ENCODE measurements at regions not wholly inside any gene's neighbourhood (a gene's known extent, or its start where the extent isn't known, plus 50 kb on each side); places are given as distances from the start of the nearest gene placed in this dataset.

- no peak for TF ChIP-seq ZNF592 (IDR thresholded peaks at IDR 0.05)
- TF ChIP-seq, protein P1, sequence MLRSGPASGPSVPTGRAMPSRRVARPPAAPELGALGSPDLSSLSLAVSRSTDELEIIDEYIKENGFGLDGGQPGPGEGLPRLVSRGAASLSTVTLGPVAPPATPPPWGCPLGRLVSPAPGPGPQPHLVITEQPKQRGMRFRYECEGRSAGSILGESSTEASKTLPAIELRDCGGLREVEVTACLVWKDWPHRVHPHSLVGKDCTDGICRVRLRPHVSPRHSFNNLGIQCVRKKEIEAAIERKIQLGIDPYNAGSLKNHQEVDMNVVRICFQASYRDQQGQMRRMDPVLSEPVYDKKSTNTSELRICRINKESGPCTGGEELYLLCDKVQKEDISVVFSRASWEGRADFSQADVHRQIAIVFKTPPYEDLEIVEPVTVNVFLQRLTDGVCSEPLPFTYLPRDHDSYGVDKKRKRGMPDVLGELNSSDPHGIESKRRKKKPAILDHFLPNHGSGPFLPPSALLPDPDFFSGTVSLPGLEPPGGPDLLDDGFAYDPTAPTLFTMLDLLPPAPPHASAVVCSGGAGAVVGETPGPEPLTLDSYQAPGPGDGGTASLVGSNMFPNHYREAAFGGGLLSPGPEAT (IDR thresholded peaks at IDR 0.05; ENCODE audit: low read depth), result no peak
- TF ChIP-seq CREB1 (IDR thresholded peaks at IDR 0.05; ENCODE audit: low read depth), result no peak
- no peak for TF ChIP-seq CEBPB (IDR thresholded peaks at IDR 0.05; ENCODE audit: borderline replicate concordance in 1 of 2, low read depth in 2 of 2, low read length in 2 of 2)
These were observed 97.4 kb upstream of the ARHGAP20 start (continued) for GRCh38 chr11:110809417-110810199.

GRCh38 chr11:110808248-110808647 lies 96.0 kb upstream of the ARHGAP20 start:
- 33% methylated on average over 6 of the region's 6 CpGs for WGBS (ENCODE audit: insufficient coverage, insufficient replicate concordance, low lambda C conversion rate, missing lambda C conversion rate)
- ChIA-PET RAD21 (ENCODE audit: unreplicated experiment) (no interaction called here), CTCF (no interaction called here), SMC1A (ENCODE audit: uncharacterized antibody, unreplicated experiment) (interaction anchor here (0.6 kb wide), 1 partner anchor 577 kb away, joined by 3 read pairs; no protein-coding TSS in a partner anchor), POLR2A (no interaction called here)
- H3K27me3 ChIP-seq (replicated peaks in 1 of 2; ENCODE audit: control insufficient read depth in 2 of 2, insufficient read depth in 2 of 2, low read length in 1 of 2), result no peaks in the 10 kb centered on the region
- H3K27ac ChIP-seq (ENCODE audit: control insufficient read depth, insufficient read depth), result no peak overlapping the region
- H3K4me1 ChIP-seq (ENCODE audit: control insufficient read depth, insufficient read depth, low read length), result no peaks in the 10 kb centered on the region
- no TSS peak for BruUV-seq (replicated peaks)
- H3K9me3 ChIP-seq (replicated peaks; ENCODE audit: control insufficient read depth, insufficient read depth, low read length), result no peaks in the 10 kb centered on the region
- intact Hi-C loops (cut with micrococcal nuclease; ENCODE audit: unreplicated experiment) (no loop called here), in situ Hi-C loops (cut with MboI) (no loop called here)
- H3K36me3 ChIP-seq (ENCODE audit: control insufficient read depth in 2 of 2, insufficient read depth in 2 of 2, low read length in 1 of 2), result no peaks in the 10 kb centered on the region
- no peak for FAIRE-seq
- H2AFZ ChIP-seq (ENCODE audit: control insufficient read depth, low read depth, low read length), result no peak overlapping the region
- no peak overlapping the region for H3K4me2 ChIP-seq (ENCODE audit: control insufficient read depth, insufficient read depth)
- H3K9ac ChIP-seq (ENCODE audit: control insufficient read depth, insufficient read depth, low read length), result no peak overlapping the region
- no peak overlapping the region for H3K4me3 ChIP-seq
- H4K20me1 ChIP-seq (ENCODE audit: control insufficient read depth, insufficient read depth), result no peaks in the 10 kb centered on the region
- no peak for DNase-seq (ENCODE audit: low read depth, low spot score)
- H3K79me2 ChIP-seq (ENCODE audit: control insufficient read depth, insufficient read depth, low read length), result no peaks in the 10 kb centered on the region
- ATAC-seq, result no peak
- no peak for TF ChIP-seq ZBED1 (IDR thresholded peaks at IDR 0.05; ENCODE audit: borderline replicate concordance)
- TF ChIP-seq ATF2 (IDR thresholded peaks at IDR 0.05; ENCODE audit: low read length), result no peak
- no peak for TF ChIP-seq FOXM1 (IDR thresholded peaks at IDR 0.05; ENCODE audit: low read depth, low read length)
- no peak for TF ChIP-seq WRNIP1 (IDR thresholded peaks at IDR 0.05; ENCODE audit: borderline replicate concordance, low read depth, low read length)
- no peak for TF ChIP-seq ASH2L (IDR thresholded peaks at IDR 0.05; ENCODE audit: borderline replicate concordance, low read depth)
- TF ChIP-seq SREBF2 (IDR thresholded peaks at IDR 0.05; ENCODE audit: low read length), result no peak
- TF ChIP-seq SMAD5 (IDR thresholded peaks at IDR 0.05; ENCODE audit: low read depth), result no peak
- TF ChIP-seq ATF3 (IDR thresholded peaks at IDR 0.05; ENCODE audit: borderline replicate concordance, extremely low read depth, low read depth, low read length), result no peak
- no peak for TF ChIP-seq MYB (IDR thresholded peaks at IDR 0.05; ENCODE audit: borderline replicate concordance, low read depth, low read length)
- TF ChIP-seq ZNF24 (IDR thresholded peaks at IDR 0.05), result no peak
- TF ChIP-seq ZZZ3 (IDR thresholded peaks at IDR 0.05; ENCODE audit: control insufficient read depth, insufficient read length, low read depth), result no peak

All from GM12878 (cell line).